ENCODE measurements at regions not wholly inside any gene's neighbourhood (a gene's known extent, or its start where the extent isn't known, plus 50 kb on each side); places are given as distances from the start of the nearest gene placed in this dataset.

DNA sequence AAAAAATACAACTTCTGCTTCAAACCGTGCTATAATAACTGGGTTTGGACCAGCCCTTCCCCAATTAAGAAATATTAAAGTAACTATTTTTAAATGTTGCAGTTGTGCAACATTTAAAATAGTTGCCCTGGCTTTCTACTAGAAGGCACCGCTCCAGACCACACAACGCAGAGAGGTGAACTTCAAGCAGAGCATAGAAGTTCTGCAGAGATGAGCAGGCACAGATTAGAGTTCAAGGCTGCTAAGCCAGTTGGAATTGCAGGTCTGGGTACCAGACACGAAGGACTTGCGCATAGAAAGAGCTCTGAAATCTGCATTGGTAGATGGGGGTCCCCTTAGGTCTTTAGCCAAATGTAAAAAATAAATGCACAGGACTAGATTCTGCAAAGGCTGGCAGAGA is 58.7 kb upstream of the GALNT10 start:
- no peak for DNase-seq (ENCODE audit: extremely low read depth, low read depth)
- TF ChIP-seq, protein P1, sequence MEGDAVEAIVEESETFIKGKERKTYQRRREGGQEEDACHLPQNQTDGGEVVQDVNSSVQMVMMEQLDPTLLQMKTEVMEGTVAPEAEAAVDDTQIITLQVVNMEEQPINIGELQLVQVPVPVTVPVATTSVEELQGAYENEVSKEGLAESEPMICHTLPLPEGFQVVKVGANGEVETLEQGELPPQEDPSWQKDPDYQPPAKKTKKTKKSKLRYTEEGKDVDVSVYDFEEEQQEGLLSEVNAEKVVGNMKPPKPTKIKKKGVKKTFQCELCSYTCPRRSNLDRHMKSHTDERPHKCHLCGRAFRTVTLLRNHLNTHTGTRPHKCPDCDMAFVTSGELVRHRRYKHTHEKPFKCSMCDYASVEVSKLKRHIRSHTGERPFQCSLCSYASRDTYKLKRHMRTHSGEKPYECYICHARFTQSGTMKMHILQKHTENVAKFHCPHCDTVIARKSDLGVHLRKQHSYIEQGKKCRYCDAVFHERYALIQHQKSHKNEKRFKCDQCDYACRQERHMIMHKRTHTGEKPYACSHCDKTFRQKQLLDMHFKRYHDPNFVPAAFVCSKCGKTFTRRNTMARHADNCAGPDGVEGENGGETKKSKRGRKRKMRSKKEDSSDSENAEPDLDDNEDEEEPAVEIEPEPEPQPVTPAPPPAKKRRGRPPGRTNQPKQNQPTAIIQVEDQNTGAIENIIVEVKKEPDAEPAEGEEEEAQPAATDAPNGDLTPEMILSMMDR (IDR thresholded peaks at IDR 0.05; ENCODE audit: low read depth, low read length, missing control alignments) = no peak

DNA sequence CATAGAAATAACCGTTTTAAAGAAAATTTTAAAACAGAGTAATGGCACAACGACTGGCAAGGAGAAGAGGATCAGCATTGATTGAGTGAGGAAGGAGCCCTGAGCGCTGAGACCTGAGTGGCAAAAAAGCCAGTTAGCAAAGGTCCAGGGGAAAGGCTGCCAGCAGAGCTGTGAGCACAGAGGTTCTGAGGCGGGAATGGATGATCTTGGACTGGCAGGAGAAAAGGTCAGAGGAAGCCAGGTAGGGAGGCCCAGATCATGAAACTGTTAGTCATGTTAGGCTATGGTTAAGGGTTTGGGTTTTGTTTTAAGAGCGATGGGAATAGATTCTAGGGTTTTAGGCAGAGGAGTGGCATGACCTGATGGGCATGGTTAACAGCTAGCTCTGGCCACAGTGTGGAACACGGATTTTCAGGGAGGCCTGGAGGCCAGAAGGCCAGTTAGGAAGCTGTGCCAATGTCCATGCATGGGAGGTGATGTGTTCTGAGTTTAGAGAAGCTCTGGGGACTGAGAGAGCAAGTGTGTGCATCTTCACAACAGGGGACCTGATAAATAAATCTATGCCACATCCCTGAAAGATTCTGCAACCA is 57.7 kb upstream of the GALNT10 start:
- DNase-seq (ENCODE audit: extremely low read depth, low read depth) = no peak
- TF ChIP-seq, protein P1 (IDR thresholded peaks at IDR 0.05; ENCODE audit: low read depth, low read length, missing control alignments) = no peak
- H3K4me3 ChIP-seq (replicated peaks; ENCODE audit: low read depth, low read length) = no peak overlapping the region

More for the DNA sequence above, 58.7 kb upstream of the GALNT10 start:
- H3K4me3 ChIP-seq (replicated peaks; ENCODE audit: low read depth, low read length) = no peak overlapping the region

DNA sequence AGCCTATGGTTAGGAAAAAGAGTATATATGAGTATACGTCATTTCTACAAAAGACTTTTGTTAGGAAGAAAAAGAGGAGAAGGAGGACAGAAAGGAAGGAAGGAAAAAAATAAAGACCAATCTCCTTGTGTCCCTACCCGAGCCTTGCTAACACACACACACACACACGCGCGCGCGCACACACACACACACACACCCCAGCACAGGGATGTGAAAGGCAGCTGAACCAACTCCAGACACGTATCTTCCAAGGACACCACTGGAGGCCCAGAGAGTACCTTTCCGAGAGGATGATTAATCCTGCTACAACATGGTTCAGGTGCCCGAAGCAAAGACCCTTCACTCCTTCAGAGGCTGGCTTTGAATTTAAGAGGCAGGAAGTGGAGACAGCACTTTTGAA is 56.9 kb upstream of the GALNT10 start:
- H3K4me3 ChIP-seq (replicated peaks; ENCODE audit: low read depth, low read length) = no peak overlapping the region
- TF ChIP-seq, protein P1 (IDR thresholded peaks at IDR 0.05; ENCODE audit: low read depth, low read length, missing control alignments) = no peak
- DNase-seq (ENCODE audit: extremely low read depth, low read depth) = no peak

- H3K4me3 ChIP-seq (replicated peaks; ENCODE audit: low read depth, low read length) = no peak overlapping the region
- TF ChIP-seq, protein P1 (IDR thresholded peaks at IDR 0.05; ENCODE audit: low read depth, low read length, missing control alignments) = no peak
- DNase-seq (ENCODE audit: extremely low read depth, low read depth) = no peak
Observed at GRCh38 chr5:154134499-154134898, 56.0 kb upstream of the GALNT10 start.

- no peak for DNase-seq (ENCODE audit: extremely low read depth, low read depth)
- TF ChIP-seq, protein P1 (IDR thresholded peaks at IDR 0.05; ENCODE audit: low read depth, low read length, missing control alignments) = no peak
- no peak overlapping the region for H3K4me3 ChIP-seq (replicated peaks; ENCODE audit: low read depth, low read length)
Observed at GRCh38 chr5:154135125-154135817, 55.3 kb upstream of the GALNT10 start.

- TF ChIP-seq, protein P1 (IDR thresholded peaks at IDR 0.05; ENCODE audit: low read depth, low read length, missing control alignments) = no peak
- no peak for DNase-seq (ENCODE audit: extremely low read depth, low read depth)
- no peak overlapping the region for H3K4me3 ChIP-seq (replicated peaks; ENCODE audit: low read depth, low read length)
Observed at GRCh38 chr5:154136141-154136540, 54.4 kb upstream of the GALNT10 start.
